ENCODE measurements at regions not wholly inside any gene's neighbourhood (a gene's known extent, or its start where the extent isn't known, plus 50 kb on each side); places are given as distances from the start of the nearest gene placed in this dataset.

GRCh38 chr6:16058929-16059345 is 69.9 kb upstream of the MYLIP start:
- TF ChIP-seq EP300 (IDR thresholded peaks at IDR 0.05; ENCODE audit: borderline replicate concordance in 1 of 2, low read depth in 1 of 2, low read length in 1 of 2) (no peak), YY1 (IDR thresholded peaks at IDR 0.05; ENCODE audit: low read depth) (no peak), CTCF (IDR thresholded peaks at IDR 0.05) (no peak)
